Loucy (cell line): ENCODE measurements at regions not wholly inside any gene's neighbourhood (a gene's known extent, or its start where the extent isn't known, plus 50 kb on each side); places are given as distances from the start of the nearest gene placed in this dataset.

Source experiments
- EZH2phosphoT487 ChIP-seq: fragments of 200-600 bp; IDR thresholded peaks from 2 replicates; pipeline ENCODE4 v1.6.1; 2018; ENCODE audit warnings: antibody characterized with exemption, mild to moderate bottlenecking, moderate library complexity, borderline replicate concordance
- TF ChIP-seq, protein P1 (sequence below): fragments of 200-600 bp; sonication (generic); conservative IDR thresholded peaks from 2 replicates; pipeline ENCODE4 v1.5.1; 2014; ENCODE audit warnings: mild to moderate bottlenecking, antibody characterized with exemption, low read length

DNA sequence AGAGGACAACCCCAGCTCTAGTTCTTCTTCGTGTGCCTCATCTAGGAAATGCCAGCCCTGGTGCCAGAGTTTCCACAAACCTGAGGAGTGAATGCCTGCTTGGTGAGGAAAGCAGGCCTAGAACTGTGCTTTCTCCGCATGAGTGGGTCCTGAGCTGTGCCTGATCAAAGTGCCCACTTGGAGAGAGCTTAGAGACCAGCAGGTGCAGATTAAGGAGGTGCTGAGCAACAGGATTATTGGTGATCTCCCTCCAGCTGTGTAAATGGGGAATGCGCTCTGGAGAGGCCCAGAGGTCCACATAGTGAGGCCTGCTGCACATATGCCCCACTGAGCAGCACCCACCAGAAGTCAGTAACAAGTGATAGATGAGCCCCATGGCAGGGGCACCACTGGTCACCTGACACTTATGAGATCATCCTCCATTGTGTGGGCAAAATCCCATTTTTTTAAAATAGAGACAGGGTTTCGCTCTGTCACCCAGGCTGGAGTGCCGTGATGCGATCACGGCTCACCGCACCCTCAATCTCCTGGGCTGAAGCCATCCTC is 127.2 kb upstream of the ZC3H12A start:
- TF ChIP-seq, protein P1, sequence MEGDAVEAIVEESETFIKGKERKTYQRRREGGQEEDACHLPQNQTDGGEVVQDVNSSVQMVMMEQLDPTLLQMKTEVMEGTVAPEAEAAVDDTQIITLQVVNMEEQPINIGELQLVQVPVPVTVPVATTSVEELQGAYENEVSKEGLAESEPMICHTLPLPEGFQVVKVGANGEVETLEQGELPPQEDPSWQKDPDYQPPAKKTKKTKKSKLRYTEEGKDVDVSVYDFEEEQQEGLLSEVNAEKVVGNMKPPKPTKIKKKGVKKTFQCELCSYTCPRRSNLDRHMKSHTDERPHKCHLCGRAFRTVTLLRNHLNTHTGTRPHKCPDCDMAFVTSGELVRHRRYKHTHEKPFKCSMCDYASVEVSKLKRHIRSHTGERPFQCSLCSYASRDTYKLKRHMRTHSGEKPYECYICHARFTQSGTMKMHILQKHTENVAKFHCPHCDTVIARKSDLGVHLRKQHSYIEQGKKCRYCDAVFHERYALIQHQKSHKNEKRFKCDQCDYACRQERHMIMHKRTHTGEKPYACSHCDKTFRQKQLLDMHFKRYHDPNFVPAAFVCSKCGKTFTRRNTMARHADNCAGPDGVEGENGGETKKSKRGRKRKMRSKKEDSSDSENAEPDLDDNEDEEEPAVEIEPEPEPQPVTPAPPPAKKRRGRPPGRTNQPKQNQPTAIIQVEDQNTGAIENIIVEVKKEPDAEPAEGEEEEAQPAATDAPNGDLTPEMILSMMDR, result no peak
- no peak for TF ChIP-seq EZH2phosphoT487
